ENCODE measurements at regions not wholly inside any gene's neighbourhood (a gene's known extent, or its start where the extent isn't known, plus 50 kb on each side); places are given as distances from the start of the nearest gene placed in this dataset.

DNA sequence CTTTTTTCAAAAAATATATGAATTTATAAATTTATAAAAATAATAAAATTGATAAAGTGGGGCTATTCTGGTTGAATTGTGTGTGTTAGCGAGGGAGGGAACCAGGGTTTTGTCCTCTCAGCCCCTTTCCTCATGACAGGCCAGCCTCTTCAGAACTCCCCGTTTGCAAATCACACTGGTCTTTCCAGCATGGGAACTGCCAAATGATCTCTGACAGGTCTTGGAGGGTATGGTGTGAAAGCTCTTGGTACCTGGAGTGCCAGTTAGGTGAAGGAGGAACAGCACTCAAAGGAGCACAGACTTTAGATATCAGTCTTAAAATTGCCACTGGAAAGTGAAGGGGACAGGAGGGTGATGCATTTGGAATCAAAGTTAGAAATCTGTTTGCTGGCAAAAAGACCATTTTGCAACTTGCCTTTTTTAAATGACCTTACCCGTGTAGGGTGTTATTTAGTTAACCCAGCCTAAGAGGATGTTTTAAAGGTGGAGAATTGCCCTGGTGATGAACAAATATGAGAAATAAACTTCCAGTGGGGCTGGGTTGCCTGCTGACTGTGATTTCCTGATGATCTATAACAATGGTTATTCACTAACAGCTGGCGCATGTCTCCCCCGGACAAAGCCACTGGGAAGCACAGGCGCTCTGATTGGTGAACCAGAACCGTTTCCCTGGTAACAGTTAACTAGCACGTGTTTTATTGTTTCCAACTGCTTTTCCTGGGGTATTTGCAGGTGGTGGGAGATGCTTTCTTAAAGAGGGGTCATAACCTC, 85.3 kb upstream of the EFEMP1 start:
- Histone ChIP-seq H3K9ac (ENCODE audit: control insufficient read depth, insufficient read depth, low read length) (no peak overlapping the region), H3K79me2 (ENCODE audit: control insufficient read depth, insufficient read depth, low read length) (no peaks in the 10 kb centered on the region), H3K27ac (ENCODE audit: control insufficient read depth, insufficient read depth) (no peak overlapping the region), H3K4me2 (ENCODE audit: control insufficient read depth, insufficient read depth) (no peak overlapping the region), H3K4me3 (no peak overlapping the region), H3K27me3 (replicated peaks in 1 of 2; ENCODE audit: control insufficient read depth in 2 of 2, insufficient read depth in 2 of 2, low read length in 1 of 2) (no peaks in the 10 kb centered on the region), H3K36me3 (ENCODE audit: control insufficient read depth in 2 of 2, insufficient read depth in 2 of 2, low read length in 1 of 2) (no peaks in the 10 kb centered on the region), H3K4me1 (ENCODE audit: control insufficient read depth, insufficient read depth, low read length) (no peaks in the 10 kb centered on the region), H3K9me3 (replicated peaks; ENCODE audit: control insufficient read depth, insufficient read depth, low read length) (no peaks in the 10 kb centered on the region), H2AFZ (ENCODE audit: control insufficient read depth, low read depth, low read length) (no peak overlapping the region), H4K20me1 (ENCODE audit: control insufficient read depth, insufficient read depth) (no peaks in the 10 kb centered on the region)
- in situ Hi-C loops (cut with MboI) (no loop called here), intact Hi-C loops (cut with micrococcal nuclease; ENCODE audit: unreplicated experiment) (loop anchor here (1.0 to 2.0 kb wide), 2 partner anchors 238 to 291 kb away; no protein-coding TSS in a partner anchor)
- ATAC-seq (no peak), DNase-seq (ENCODE audit: low read depth, low spot score) (no peak), FAIRE-seq (no peak)
- TF ChIP-seq TBL1XR1 (IDR thresholded peaks at IDR 0.05; ENCODE audit: low read depth, low read length) (no peak), SPI1 (IDR thresholded peaks at IDR 0.05; ENCODE audit: borderline replicate concordance, insufficient read depth, low read depth, low read length) (no peak), BCL11A (IDR thresholded peaks at IDR 0.05; ENCODE audit: low read depth, low read length) (no peak), LARP7 (IDR thresholded peaks at IDR 0.05) (no peak), HDAC6 (IDR thresholded peaks at IDR 0.05; ENCODE audit: unreplicated experiment) (no peak), ETV6 (conservative IDR thresholded peaks at IDR 0.05 in 1 of 2, IDR thresholded peaks at IDR 0.05 in 1 of 2; ENCODE audit: borderline replicate concordance in 1 of 2, low read depth in 1 of 2) (no peak), POLR2A (IDR thresholded peaks at IDR 0.05; ENCODE audit: low read depth, low read length) (no peak), RAD21 (IDR thresholded peaks at IDR 0.05; ENCODE audit: insufficient read depth, low read depth, low read length) (no peak), KDM1A (IDR thresholded peaks at IDR 0.05; ENCODE audit: borderline replicate concordance) (no peak), IRF4 (IDR thresholded peaks at IDR 0.05; ENCODE audit: low read depth, low read length) (no peak), SUPT20H (IDR thresholded peaks at IDR 0.05; ENCODE audit: borderline replicate concordance, control insufficient read depth, low read depth, low read length) (no peak), RBBP5 (conservative IDR thresholded peaks at IDR 0.05) (no peak), DPF2 (IDR thresholded peaks at IDR 0.05) (no peak)
- TF ChIP-seq, protein P1, sequence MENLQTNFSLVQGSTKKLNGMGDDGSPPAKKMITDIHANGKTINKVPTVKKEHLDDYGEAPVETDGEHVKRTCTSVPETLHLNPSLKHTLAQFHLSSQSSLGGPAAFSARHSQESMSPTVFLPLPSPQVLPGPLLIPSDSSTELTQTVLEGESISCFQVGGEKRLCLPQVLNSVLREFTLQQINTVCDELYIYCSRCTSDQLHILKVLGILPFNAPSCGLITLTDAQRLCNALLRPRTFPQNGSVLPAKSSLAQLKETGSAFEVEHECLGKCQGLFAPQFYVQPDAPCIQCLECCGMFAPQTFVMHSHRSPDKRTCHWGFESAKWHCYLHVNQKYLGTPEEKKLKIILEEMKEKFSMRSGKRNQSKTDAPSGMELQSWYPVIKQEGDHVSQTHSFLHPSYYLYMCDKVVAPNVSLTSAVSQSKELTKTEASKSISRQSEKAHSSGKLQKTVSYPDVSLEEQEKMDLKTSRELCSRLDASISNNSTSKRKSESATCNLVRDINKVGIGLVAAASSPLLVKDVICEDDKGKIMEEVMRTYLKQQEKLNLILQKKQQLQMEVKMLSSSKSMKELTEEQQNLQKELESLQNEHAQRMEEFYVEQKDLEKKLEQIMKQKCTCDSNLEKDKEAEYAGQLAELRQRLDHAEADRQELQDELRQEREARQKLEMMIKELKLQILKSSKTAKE (IDR thresholded peaks at IDR 0.05; ENCODE audit: low read depth, poor library complexity, severe bottlenecking): no peak
- TF ChIP-seq, protein P2, sequence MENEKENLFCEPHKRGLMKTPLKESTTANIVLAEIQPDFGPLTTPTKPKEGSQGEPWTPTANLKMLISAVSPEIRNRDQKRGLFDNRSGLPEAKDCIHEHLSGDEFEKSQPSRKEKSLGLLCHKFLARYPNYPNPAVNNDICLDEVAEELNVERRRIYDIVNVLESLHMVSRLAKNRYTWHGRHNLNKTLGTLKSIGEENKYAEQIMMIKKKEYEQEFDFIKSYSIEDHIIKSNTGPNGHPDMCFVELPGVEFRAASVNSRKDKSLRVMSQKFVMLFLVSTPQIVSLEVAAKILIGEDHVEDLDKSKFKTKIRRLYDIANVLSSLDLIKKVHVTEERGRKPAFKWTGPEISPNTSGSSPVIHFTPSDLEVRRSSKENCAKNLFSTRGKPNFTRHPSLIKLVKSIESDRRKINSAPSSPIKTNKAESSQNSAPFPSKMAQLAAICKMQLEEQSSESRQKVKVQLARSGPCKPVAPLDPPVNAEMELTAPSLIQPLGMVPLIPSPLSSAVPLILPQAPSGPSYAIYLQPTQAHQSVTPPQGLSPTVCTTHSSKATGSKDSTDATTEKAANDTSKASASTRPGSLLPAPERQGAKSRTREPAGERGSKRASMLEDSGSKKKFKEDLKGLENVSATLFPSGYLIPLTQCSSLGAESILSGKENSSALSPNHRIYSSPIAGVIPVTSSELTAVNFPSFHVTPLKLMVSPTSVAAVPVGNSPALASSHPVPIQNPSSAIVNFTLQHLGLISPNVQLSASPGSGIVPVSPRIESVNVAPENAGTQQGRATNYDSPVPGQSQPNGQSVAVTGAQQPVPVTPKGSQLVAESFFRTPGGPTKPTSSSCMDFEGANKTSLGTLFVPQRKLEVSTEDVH (IDR thresholded peaks at IDR 0.05; ENCODE audit: low read depth, partially characterized antibody): no peak
- BruUV-seq (replicated peaks): no TSS peak
- CTCF ChIA-PET: interaction anchor here (0.7 to 0.9 kb wide), 2 partner anchors 10 to 46 kb away, joined by 3 read pairs; no protein-coding TSS in a partner anchor
- RAD21 ChIA-PET (ENCODE audit: unreplicated experiment): no interaction called here
- SMC1A ChIA-PET (ENCODE audit: uncharacterized antibody, unreplicated experiment): no interaction called here
- WGBS (ENCODE audit: insufficient coverage, insufficient replicate concordance, low lambda C conversion rate, missing lambda C conversion rate): 12% methylated on average over 8 of the region's 8 CpGs
- POLR2A ChIA-PET: no interaction called here

Data from GM12878 (cell line).